HepG2 (cell line): ENCODE measurements at regions not wholly inside any gene's neighbourhood (a gene's known extent, or its start where the extent isn't known, plus 50 kb on each side); places are given as distances from the start of the nearest gene placed in this dataset.
A peak's percentile ranks its signal among the peaks of the same experiment; 100 is the strongest.

Source experiments
- ATAC-seq: fragments of 200-7000 bp; cut with Tn5 transposase; 3 replicates; pipeline ENCODE4 v1.9.1; 2020; ENCODE audit warnings: mild to moderate bottlenecking, moderate library complexity
- BruUV-seq: library from RNA; stranded (reverse); fragments of 400-500 nt; replicated peaks from 2 replicates; lab custom pipeline; 2021; lab: Mats Ljungman, UMichigan
- CTCF ChIA-PET: fragments of 300-600 bp; formaldehyde crosslinking; extraction: SDS; loops from one replicate; lab custom pipeline; 2021; ENCODE audit warnings: low total read pairs, inconsistent platforms, low intra/inter-chr PET ratio; lab: Yijun Ruan, JAX
- POLR2A ChIA-PET: fragments of 350-600 bp; sonication (Branson Sonifier 250); formaldehyde crosslinking; loops from one replicate; lab custom pipeline; 2020; ENCODE audit warnings: antibody characterized with exemption, inconsistent platforms; lab: Yijun Ruan, JAX
- DNase-seq: peaks from one replicate; pipeline ENCODE4 v3.0.0-alpha.2; 2015; ENCODE audit warnings: low spot score
- FAIRE-seq: peaks from 3 replicates; lab custom pipeline; 2011; peaks lifted over from hg19 to GRCh38; lab: Jason Lieb, UNC
- H2AFZ ChIP-seq: one replicate; pipeline ENCODE4 v1.6.1; 2011; ENCODE audit warnings: low read length, inconsistent platforms
- H3K27ac ChIP-seq: fragments of 300-600 bp; 3 replicates; pipeline ENCODE4 v1.8.0; 2011; ENCODE audit warnings: mixed run types, mild to moderate bottlenecking, mixed read lengths, low read length, inconsistent platforms; ENCODE audit not compliant: insufficient read depth; ENCODE audit errors: extremely low read length
- H3K27me3 ChIP-seq, 2 experiments: fragments of 200-600 bp in 1 of 2; 2 replicates in 1 of 2; 3 replicates in 1 of 2; pipeline versions ENCODE4 v1.6.0 to v1.8.0; 2011; ENCODE audit warnings: low read length in 2 of 2, mild to moderate bottlenecking in 2 of 2, moderate library complexity in 2 of 2, inconsistent platforms in 1 of 2; ENCODE audit not compliant: insufficient read depth in 2 of 2, control insufficient read depth in 1 of 2
- H3K36me3 ChIP-seq, 2 experiments: fragments of 200-600 bp in 1 of 2; replicated peaks in 1 of 2; 2 replicates in 1 of 2; 3 replicates in 1 of 2; pipeline versions ENCODE4 v1.5.1 to v1.8.0; 2011; ENCODE audit warnings: low read length in 2 of 2, inconsistent platforms in 1 of 2; ENCODE audit not compliant: insufficient read depth in 2 of 2, control insufficient read depth in 1 of 2
- H3K4me1 ChIP-seq: 2 replicates; pipeline ENCODE4 v1.5.1; 2012; ENCODE audit warnings: low read length, inconsistent platforms; ENCODE audit not compliant: insufficient read depth
- H3K4me2 ChIP-seq: 2 replicates; pipeline ENCODE4 v1.6.0; 2011; ENCODE audit warnings: low read depth, low read length, inconsistent platforms
- H3K4me3 ChIP-seq, 3 experiments: fragments of 200-600 bp in 1 of 3; sonication (generic), shearing (Covaris generic) in 1 of 3; replicated peaks in 1 of 3; 2 replicates each; pipeline ENCODE4 v1.5.1; 2011 to 2016; ENCODE audit warnings: low read length in 3 of 3, inconsistent platforms in 2 of 3, low read depth in 2 of 3, mild to moderate bottlenecking in 2 of 3, control low read depth in 1 of 3, mixed read lengths in 1 of 3; ENCODE audit not compliant: insufficient read depth in 1 of 3
- H3K79me2 ChIP-seq: one replicate; pipeline ENCODE4 v1.6.1; 2011; ENCODE audit warnings: low read length, inconsistent platforms; ENCODE audit not compliant: insufficient read depth
- H3K9ac ChIP-seq: 2 replicates; pipeline ENCODE4 v1.6.0; 2011; ENCODE audit warnings: mild to moderate bottlenecking, low read depth, low read length, inconsistent platforms; ENCODE audit not compliant: insufficient read depth
- H3K9me3 ChIP-seq: 2 replicates; pipeline ENCODE4 v1.5.1; 2012; ENCODE audit warnings: mild to moderate bottlenecking, low read length
- H4K20me1 ChIP-seq: 2 replicates; pipeline ENCODE4 v1.6.0; 2011; ENCODE audit warnings: inconsistent platforms, mild to moderate bottlenecking, low read length, moderate library complexity; ENCODE audit not compliant: insufficient read depth
- ATF7-NPFF ChIP-seq: sonication (generic); formaldehyde crosslinking; IDR thresholded peaks from 2 replicates; pipeline ENCODE4 v1.8.1; 2023; ENCODE audit warnings: mild to moderate bottlenecking, low read depth, missing genetic modification reagents, moderate library complexity
- ATRX ChIP-seq: sonication (generic); formaldehyde crosslinking; IDR thresholded peaks from 2 replicates; pipeline ENCODE4 v1.4.0; 2020; ENCODE audit warnings: missing genetic modification reagents, borderline replicate concordance
- ELF3 ChIP-seq: IDR thresholded peaks from 2 replicates; pipeline ENCODE4 v1.6.1; 2016; ENCODE audit warnings: missing genetic modification reagents, missing compliant biosample characterization
- HOXD1 ChIP-seq: sonication (generic); formaldehyde crosslinking; IDR thresholded peaks from 2 replicates; pipeline ENCODE4 v1.5.0; 2020; ENCODE audit warnings: missing genetic modification reagents
- KAT8 ChIP-seq: IDR thresholded peaks from 2 replicates; pipeline ENCODE4 v1.6.1; 2016; ENCODE audit warnings: missing genetic modification reagents, missing compliant biosample characterization
- MAFF ChIP-seq: IDR thresholded peaks from 2 replicates; pipeline ENCODE4 v1.6.1; 2011; ENCODE audit warnings: low read depth, low read length, improper control_type of control experiment
- MAFK ChIP-seq, 2 experiments: IDR thresholded peaks in 1 of 2; conservative IDR thresholded peaks in 1 of 2; 2 replicates each; pipeline ENCODE4 v1.6.1; 2011; ENCODE audit warnings: improper control_type of control experiment in 2 of 2, low read length in 2 of 2
- MZF1 ChIP-seq: sonication (generic); formaldehyde crosslinking; IDR thresholded peaks from 2 replicates; pipeline ENCODE4 v1.8.1; 2023; ENCODE audit warnings: mild to moderate bottlenecking, missing genetic modification reagents, borderline replicate concordance
- YY1 ChIP-seq: IDR thresholded peaks from 2 replicates; pipeline ENCODE4 v1.6.1; 2011; ENCODE audit warnings: low read length, low read depth, moderate library complexity, mild to moderate bottlenecking; ENCODE audit not compliant: insufficient read depth, insufficient replicate concordance
- ZBTB7A ChIP-seq: sonication (generic); formaldehyde crosslinking; IDR thresholded peaks from 2 replicates; pipeline ENCODE4 v1.8.0; 2022; ENCODE audit warnings: mild to moderate bottlenecking, missing genetic modification reagents
- ZNF784 ChIP-seq: sonication (generic); formaldehyde crosslinking; IDR thresholded peaks from 2 replicates; pipeline ENCODE4 v1.5.1; 2020; ENCODE audit warnings: missing genetic modification reagents, mild to moderate bottlenecking, borderline replicate concordance
- ZNF878 ChIP-seq: sonication (generic); formaldehyde crosslinking; IDR thresholded peaks from 2 replicates; pipeline ENCODE4 v1.8.1; 2023; ENCODE audit warnings: mild to moderate bottlenecking, missing genetic modification reagents, moderate library complexity
- WGBS: methylation state at CpG from one replicate; pipeline ENCODE4 v1.1.6; 2017; ENCODE audit warnings: low lambda C conversion rate; 5-methylcytosine and 5-hydroxymethylcytosine counted together
- in situ Hi-C: cut with HindIII; loops from 2 replicates; pipeline ENCODE4 v1.10.0; 2017; ENCODE audit warnings: low pct_unique_long_range_greater_than_20kb; ENCODE audit not compliant: extremely low pct_ligation_motif_present
- intact Hi-C: fragments of 100-400 bp; cut with micrococcal nuclease; formaldehyde crosslinking; loops from one replicate; pipeline ENCODE4 v1.10.0; 2022; ENCODE audit not compliant: unreplicated experiment

GRCh38 chr2:116879650-116880160 is 934.8 kb upstream of the DDX18 start:
- no peaks in the 10 kb centered on the region for H3K79me2 ChIP-seq
- H3K4me3 ChIP-seq: no peak overlapping the region
- no peak for DNase-seq
- ChIA-PET CTCF (no interaction called here), POLR2A (no interaction called here)
- TF ChIP-seq ELF3 (CRISPR knock-in tag) (no peak), ZNF784 (CRISPR knock-in tag) (no peak), ZNF878 (CRISPR knock-in tag) (no peak), KAT8 (CRISPR knock-in tag) (no peak), ZBTB7A (CRISPR knock-in tag) (no peak), YY1 (no peak), ATF7-NPFF (CRISPR knock-in tag) (no peak), ATRX (no peak)
- FAIRE-seq: no peak
- no peaks in the 10 kb centered on the region for H3K36me3 ChIP-seq
- no peak for ATAC-seq
- peaks cover 98% of the 10 kb centered on the region for H3K9me3 ChIP-seq
- no peaks in the 10 kb centered on the region for H3K4me1 ChIP-seq
- in situ Hi-C loops: no loop called here
- WGBS: 3% methylated on average over 2 of the region's 2 CpGs
- H2AFZ ChIP-seq: no peak overlapping the region
- BruUV-seq: no TSS peak
- H3K27me3 ChIP-seq: no peaks in the 10 kb centered on the region
- no peak overlapping the region for H3K4me2 ChIP-seq
- no peak overlapping the region for H3K27ac ChIP-seq
- no peaks in the 10 kb centered on the region for H4K20me1 ChIP-seq
- H3K9ac ChIP-seq: no peak overlapping the region
- intact Hi-C loops: no loop called here

- CTCF ChIA-PET: no interaction called here
- WGBS: 2% methylated on average over 1 of the region's 1 CpG
- intact Hi-C loops (no loop called here), in situ Hi-C loops (no loop called here)
- TF ChIP-seq MAFF: peak; percentile 68
- TF ChIP-seq HOXD1 (CRISPR knock-in tag): no peak
- no peak for TF ChIP-seq MZF1
- TF ChIP-seq MAFK (conservative IDR thresholded peaks at IDR 0.05 in 1 of 2, IDR thresholded peaks at IDR 0.05 in 1 of 2; ENCODE audit: low read length in 2 of 2): peak; percentile 62 to 82; a peak in 3 of 4 replicates
- DNase-seq (no peak), ATAC-seq (no peak), FAIRE-seq (no peak)
- POLR2A ChIA-PET: no interaction called here
- Histone ChIP-seq H3K27ac (no peak overlapping the region), H3K4me1 (no peaks in the 10 kb centered on the region), H3K36me3 (no peaks in the 10 kb centered on the region), H4K20me1 (no peaks in the 10 kb centered on the region), H3K4me2 (no peak overlapping the region), H3K9ac (no peak overlapping the region), H3K4me3 (no peak overlapping the region), H3K9me3 (peaks cover 95% of the 10 kb centered on the region), H3K27me3 (no peaks in the 10 kb centered on the region), H2AFZ (no peak overlapping the region), H3K79me2 (no peaks in the 10 kb centered on the region)
- no TSS peak for BruUV-seq
Measured at GRCh38 chr2:116891191-116891590, 923.3 kb upstream of the DDX18 start.
